Erythroblast (primary cell): ENCODE measurements at regions not wholly inside any gene's neighbourhood (a gene's known extent, or its start where the extent isn't known, plus 50 kb on each side); places are given as distances from the start of the nearest gene placed in this dataset.

Experiments used
- GATA1 ChIP-seq: IDR thresholded peaks from 2 replicates; pipeline ENCODE4 v1.6.1; 2011; ENCODE audit warnings: low read depth, mild to moderate bottlenecking, control low read depth, low read length, moderate library complexity
- POLR2A ChIP-seq: IDR thresholded peaks from 2 replicates; pipeline ENCODE4 v1.6.1; 2011; ENCODE audit warnings: mild to moderate bottlenecking, low read length

DNA sequence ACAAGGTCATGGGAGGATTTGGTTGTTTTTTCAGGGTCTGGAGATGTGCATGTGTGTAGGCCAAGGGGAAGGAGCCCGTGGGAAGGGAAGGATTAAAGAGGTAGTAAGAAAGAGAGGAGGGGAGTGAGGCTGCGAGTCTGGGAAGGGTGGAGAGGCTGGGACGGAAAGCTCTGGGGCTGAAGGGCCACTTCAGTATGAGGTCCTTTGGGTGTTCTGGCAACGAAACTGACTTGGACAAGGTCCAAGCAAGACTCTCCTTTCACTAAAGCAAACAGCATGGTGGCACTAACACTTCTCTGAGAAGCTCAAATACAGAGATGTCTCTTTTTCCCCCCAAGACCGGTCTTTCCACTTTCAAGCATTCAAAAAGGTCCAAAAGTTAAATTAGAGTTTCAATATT is 394.5 kb downstream of the ARHGEF28 start:
- TF ChIP-seq GATA1 (no peak), POLR2A (no peak)
